ENCODE measurements at regions not wholly inside any gene's neighbourhood (a gene's known extent, or its start where the extent isn't known, plus 50 kb on each side); places are given as distances from the start of the nearest gene placed in this dataset.

- TF ChIP-seq IRF3 (IDR thresholded peaks at IDR 0.05; ENCODE audit: low read depth, low read length) (no peak), SIN3A (IDR thresholded peaks at IDR 0.05; ENCODE audit: borderline replicate concordance, low read depth, low read length) (no peak), MAX (IDR thresholded peaks at IDR 0.05; ENCODE audit: low read depth) (no peak), FOXJ3 (CRISPR knock-in tag; IDR thresholded peaks at IDR 0.05) (no peak), REST (IDR thresholded peaks at IDR 0.05; ENCODE audit: low read depth, low read length) (no peak), CTCF (IDR thresholded peaks at IDR 0.05) (no peak), MEF2A (IDR thresholded peaks at IDR 0.05; ENCODE audit: borderline replicate concordance, low read depth) (no peak), PBX3 (IDR thresholded peaks at IDR 0.05) (no peak)
Observed at GRCh38 chr18:51630706-51631105, 433.2 kb upstream of the MEX3C start.

All from SK-N-SH (cell line).